Trophoblast cell (in vitro differentiated cells and primary cell): ENCODE measurements at regions not wholly inside any gene's neighbourhood (a gene's known extent, or its start where the extent isn't known, plus 50 kb on each side); places are given as distances from the start of the nearest gene placed in this dataset.

Source experiments
- DNase-seq, 2 donors: peaks; one replicate each; pipeline ENCODE4 v3.0.0-alpha.2; 2016
- H2AFZ ChIP-seq: 2 replicates; pipeline ENCODE4 v1.6.1; 2013; ENCODE audit warnings: low read length, moderate library complexity, mild to moderate bottlenecking; ENCODE audit not compliant: insufficient read depth, poor library complexity
- H2AK5ac ChIP-seq: 2 replicates; pipeline ENCODE4 v1.6.1; 2013; ENCODE audit warnings: mild to moderate bottlenecking, low read length
- H2BK120ac ChIP-seq: 2 replicates; pipeline ENCODE4 v1.6.1; 2013; ENCODE audit warnings: low read length, mild to moderate bottlenecking, moderate library complexity; ENCODE audit not compliant: insufficient read depth, poor library complexity
- H2BK12ac ChIP-seq: 2 replicates; pipeline ENCODE4 v1.6.1; 2013; ENCODE audit warnings: mild to moderate bottlenecking, low read length, moderate library complexity
- H2BK5ac ChIP-seq: 2 replicates; pipeline ENCODE4 v1.6.1; 2013; ENCODE audit warnings: low read length, low read depth, moderate library complexity, mild to moderate bottlenecking; ENCODE audit not compliant: poor library complexity
- H3K14ac ChIP-seq: 2 replicates; pipeline ENCODE4 v1.6.1; 2013; ENCODE audit warnings: mild to moderate bottlenecking, low read length
- H3K18ac ChIP-seq: 2 replicates; pipeline ENCODE4 v1.6.1; 2013; ENCODE audit warnings: mild to moderate bottlenecking, low read length
- H3K23ac ChIP-seq: 2 replicates; pipeline ENCODE4 v1.6.1; 2013; ENCODE audit warnings: low read length
- H3K27ac ChIP-seq: 2 replicates; pipeline ENCODE4 v1.5.1; 2013; ENCODE audit warnings: low read depth, mild to moderate bottlenecking, inconsistent platforms, low read length, moderate library complexity
- H3K27me3 ChIP-seq: 2 replicates; pipeline ENCODE4 v1.6.1; 2013; ENCODE audit warnings: inconsistent platforms, mild to moderate bottlenecking, low read length, moderate library complexity; ENCODE audit not compliant: insufficient read depth
- H3K36me3 ChIP-seq, 2 experiments: 1 replicate in 1 of 2; 2 replicates in 1 of 2; pipeline ENCODE4 v1.6.1; 2013; ENCODE audit warnings: low read length in 2 of 2, mild to moderate bottlenecking in 2 of 2, moderate library complexity in 1 of 2; ENCODE audit not compliant: insufficient read depth in 2 of 2, control insufficient read depth in 1 of 2
- H3K4ac ChIP-seq: 2 replicates; pipeline ENCODE4 v1.6.1; 2013; ENCODE audit warnings: low read depth, mild to moderate bottlenecking, low read length, moderate library complexity
- H3K4me1 ChIP-seq, 2 experiments: 1 replicate in 1 of 2; 2 replicates in 1 of 2; pipeline ENCODE4 v1.6.1; 2013; ENCODE audit warnings: low read length in 2 of 2, mild to moderate bottlenecking in 2 of 2, moderate library complexity in 1 of 2; ENCODE audit not compliant: insufficient read depth in 2 of 2, control insufficient read depth in 1 of 2
- H3K4me2 ChIP-seq: 2 replicates; pipeline ENCODE4 v1.6.1; 2013; ENCODE audit warnings: inconsistent platforms, mild to moderate bottlenecking, low read length, moderate library complexity
- H3K4me3 ChIP-seq: 2 replicates; pipeline ENCODE4 v1.5.1; 2013; ENCODE audit warnings: mild to moderate bottlenecking, low read depth, low read length, inconsistent platforms
- H3K79me1 ChIP-seq: one replicate; pipeline ENCODE4 v1.6.1; 2013; ENCODE audit warnings: low read length
- H3K79me2 ChIP-seq: 2 replicates; pipeline ENCODE4 v1.6.1; 2013; ENCODE audit warnings: low read length, mild to moderate bottlenecking; ENCODE audit not compliant: control insufficient read depth, insufficient read depth, poor library complexity
- H3K9ac ChIP-seq: 2 replicates; pipeline ENCODE4 v1.6.1; 2013; ENCODE audit warnings: mild to moderate bottlenecking, low read length
- H3K9me3 ChIP-seq: 2 replicates; pipeline ENCODE4 v1.6.1; 2013; ENCODE audit warnings: low read depth, mild to moderate bottlenecking, control low read depth, inconsistent platforms, low read length; ENCODE audit not compliant: insufficient read depth
- H4K12ac ChIP-seq: 2 replicates; pipeline ENCODE4 v1.6.1; 2013; ENCODE audit warnings: low read depth, mild to moderate bottlenecking, low read length, moderate library complexity
- H4K8ac ChIP-seq: 2 replicates; pipeline ENCODE4 v1.6.1; 2013; ENCODE audit warnings: low read depth, mild to moderate bottlenecking, low read length, moderate library complexity
- H4K91ac ChIP-seq: one replicate; pipeline ENCODE4 v1.6.1; 2013; ENCODE audit warnings: low read depth, mild to moderate bottlenecking, low read length, moderate library complexity
- WGBS: extraction: QIAGEN DNeasy Blood & Tissue Kit; methylation state at CpG from one replicate; pipeline ENCODE4 v1.1.7; 2013; ENCODE audit warnings: missing lambda C conversion rate; ENCODE audit not compliant: insufficient read length, insufficient coverage; ENCODE audit errors: extremely low coverage; 5-methylcytosine and 5-hydroxymethylcytosine counted together

DNA sequence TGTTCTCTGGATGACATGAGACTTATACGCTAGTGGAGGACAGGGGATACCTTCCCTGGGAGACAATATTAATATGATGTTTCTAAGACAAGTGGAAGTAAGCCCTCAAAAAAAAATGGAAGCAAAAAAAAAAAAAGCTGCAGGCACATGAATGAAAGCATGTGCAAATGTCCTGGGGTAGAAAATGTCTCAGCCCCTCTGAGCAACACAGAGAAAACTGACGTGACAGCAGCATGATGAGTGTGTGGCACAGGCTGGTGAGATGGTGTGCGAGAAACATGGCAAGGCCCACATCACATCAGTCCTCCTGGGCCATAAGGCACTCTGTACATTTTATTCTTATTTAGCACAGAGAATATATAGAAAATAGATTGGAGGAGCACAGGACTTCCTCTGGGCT is 254.7 kb upstream of the PFKP start:
- Histone ChIP-seq H3K23ac (no peak overlapping the region), H3K9me3 (no peaks in the 10 kb centered on the region), H3K36me3 (no peaks in the 10 kb centered on the region), H3K14ac (no peak overlapping the region), H4K91ac (no peak overlapping the region), H3K27ac (no peak overlapping the region), H3K9ac (no peak overlapping the region), H3K27me3 (no peaks in the 10 kb centered on the region), H4K12ac (no peak overlapping the region), H2BK120ac (no peak overlapping the region), H3K18ac (no peak overlapping the region), H2AK5ac (no peak overlapping the region), H3K4ac (no peak overlapping the region), H4K8ac (no peak overlapping the region), H2AFZ (no peak overlapping the region), H3K4me1 (no peaks in the 10 kb centered on the region), H3K79me2 (no peaks in the 10 kb centered on the region), H2BK5ac (no peak overlapping the region), H3K79me1 (no peaks in the 10 kb centered on the region), H2BK12ac (no peak overlapping the region), H3K4me3 (no peak overlapping the region), H3K4me2 (no peak overlapping the region)
- DNase-seq = no peak
- no CpG with 5 or more reads among the region's 3 CpGs for WGBS

DNA sequence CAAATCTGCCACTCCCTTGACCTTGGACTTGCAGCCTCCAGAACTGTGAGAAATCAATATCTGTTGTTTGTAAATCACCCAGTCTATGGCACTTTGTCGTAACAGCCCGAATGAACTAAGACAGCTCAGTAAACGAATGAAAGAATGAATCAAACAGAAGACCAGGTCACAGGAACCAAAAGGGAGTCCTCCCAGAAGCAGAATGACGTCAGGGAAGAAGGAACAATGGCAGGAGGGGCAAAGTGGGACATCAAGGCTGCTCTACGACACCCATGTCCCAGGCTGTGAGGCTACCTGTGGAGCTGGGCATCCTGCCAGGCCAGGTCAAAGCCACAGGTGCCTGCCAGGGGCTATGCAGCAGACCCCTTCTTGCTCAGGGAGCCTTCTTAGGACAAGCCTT is 267.2 kb upstream of the PFKP start:
- Histone ChIP-seq H3K9me3 (no peaks in the 10 kb centered on the region), H3K9ac (no peak overlapping the region), H3K4me2 (no peak overlapping the region), H3K27ac (no peak overlapping the region), H2BK12ac (no peak overlapping the region), H3K4me1 (no peaks in the 10 kb centered on the region), H3K4ac (no peak overlapping the region), H2BK120ac (no peak overlapping the region), H4K12ac (no peak overlapping the region), H3K79me2 (no peaks in the 10 kb centered on the region), H4K91ac (no peak overlapping the region), H3K14ac (no peak overlapping the region), H3K23ac (no peak overlapping the region), H3K79me1 (no peaks in the 10 kb centered on the region), H3K4me3 (peak overlapping the region; percentile 40), H2AFZ (no peak overlapping the region), H2AK5ac (no peak overlapping the region), H2BK5ac (no peak overlapping the region), H4K8ac (no peak overlapping the region), H3K18ac (no peak overlapping the region), H3K36me3 (no peaks in the 10 kb centered on the region), H3K27me3 (no peaks in the 10 kb centered on the region)
- no CpG with 5 or more reads among the region's 5 CpGs for WGBS
- DNase-seq = no peak

DNA sequence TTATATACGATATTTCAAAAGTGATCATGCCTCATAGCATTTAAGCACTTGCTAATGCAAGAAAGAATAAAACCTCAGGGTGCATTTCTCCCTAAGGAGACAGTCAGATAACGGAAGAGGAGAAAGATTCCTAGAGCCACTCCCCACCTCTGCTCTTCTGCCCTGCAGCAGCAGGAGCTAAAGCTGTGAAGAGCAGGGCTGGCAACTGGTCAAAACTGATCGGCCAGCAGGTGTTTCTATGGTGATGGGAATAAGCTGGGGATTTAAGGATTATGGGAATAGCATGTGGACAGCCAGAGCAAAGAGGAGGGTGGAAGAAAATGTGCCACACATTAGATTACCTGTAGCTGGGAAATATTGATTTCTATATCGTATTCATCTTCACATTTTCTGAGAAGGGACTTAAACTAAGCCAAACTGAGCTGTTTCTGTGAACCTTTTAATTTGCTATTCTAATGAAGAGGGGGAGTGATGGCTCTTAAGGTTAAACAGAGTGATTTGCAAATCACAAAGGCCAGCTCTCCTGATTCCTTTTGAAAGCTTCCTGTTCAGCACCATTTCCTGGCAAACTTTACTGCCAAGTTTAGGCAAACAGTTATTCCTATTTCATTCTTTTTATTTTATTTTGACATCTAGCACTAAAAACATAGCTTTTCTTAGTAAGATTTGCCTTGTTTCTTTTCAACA is 268.9 kb upstream of the PFKP start:
- no peak overlapping the region for H3K27ac ChIP-seq
- H3K18ac ChIP-seq = no peak overlapping the region
- H3K4me1 ChIP-seq = no peaks in the 10 kb centered on the region
- no peaks in the 10 kb centered on the region for H3K36me3 ChIP-seq
- no peak overlapping the region for H3K4me2 ChIP-seq
- peak overlapping the region; percentile 14 for H3K9ac ChIP-seq
- no peaks in the 10 kb centered on the region for H3K79me2 ChIP-seq
- no peak overlapping the region for H3K4ac ChIP-seq
- no peak overlapping the region for H2AFZ ChIP-seq
- no peak overlapping the region for H3K14ac ChIP-seq
- no peak overlapping the region for H2AK5ac ChIP-seq
- H2BK5ac ChIP-seq = no peak overlapping the region
- no peak overlapping the region for H3K4me3 ChIP-seq
- H4K12ac ChIP-seq = no peak overlapping the region
- H2BK120ac ChIP-seq = no peak overlapping the region
- H3K23ac ChIP-seq = no peak overlapping the region
- H4K8ac ChIP-seq = no peak overlapping the region
- H4K91ac ChIP-seq = no peak overlapping the region
- H3K27me3 ChIP-seq = no peaks in the 10 kb centered on the region
- WGBS = no CpG with 5 or more reads among the region's 4 CpGs
- no peaks in the 10 kb centered on the region for H3K9me3 ChIP-seq
- no peak for DNase-seq
- no peak overlapping the region for H2BK12ac ChIP-seq
- H3K79me1 ChIP-seq = no peaks in the 10 kb centered on the region

DNA sequence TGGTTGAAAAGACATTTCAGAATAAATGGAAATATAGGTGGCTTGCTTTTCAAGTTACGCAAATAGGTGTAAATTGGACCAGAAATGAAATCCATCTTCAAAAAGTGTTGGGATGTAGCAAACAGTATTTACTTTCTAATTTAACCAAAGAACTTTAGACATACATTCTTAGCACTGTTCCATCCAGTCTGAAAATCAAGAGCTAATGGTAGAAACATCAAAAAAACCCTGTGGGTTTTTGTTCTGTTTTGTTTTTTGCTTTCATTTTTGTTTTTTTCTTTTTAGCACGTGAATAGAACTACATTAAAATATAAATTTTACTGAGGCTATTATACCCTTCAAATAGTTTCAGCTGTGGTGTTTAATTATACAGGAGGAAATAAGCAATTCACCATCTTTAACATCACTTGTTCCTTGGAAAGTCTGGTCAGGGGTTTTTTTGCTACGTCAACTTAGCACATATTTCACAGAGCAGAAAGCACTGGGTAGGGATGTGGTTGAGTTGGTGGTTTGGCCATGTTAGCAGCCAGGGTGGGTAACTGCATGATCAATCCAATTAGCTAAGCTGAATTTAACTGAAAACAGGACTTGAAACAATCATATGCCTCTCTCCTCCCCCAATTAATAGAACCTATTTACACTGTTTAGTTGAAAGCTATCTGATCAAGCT is 275.4 kb upstream of the PFKP start:
- Histone ChIP-seq H2BK120ac (no peak overlapping the region), H3K4ac (no peak overlapping the region), H3K4me2 (no peak overlapping the region), H3K9ac (no peak overlapping the region), H2BK5ac (no peak overlapping the region), H3K79me1 (no peaks in the 10 kb centered on the region), H3K4me3 (no peak overlapping the region), H4K91ac (no peak overlapping the region), H3K9me3 (no peaks in the 10 kb centered on the region), H3K79me2 (no peaks in the 10 kb centered on the region), H3K36me3 (no peaks in the 10 kb centered on the region), H4K8ac (no peak overlapping the region), H2BK12ac (no peak overlapping the region), H3K4me1 (no peaks in the 10 kb centered on the region), H2AFZ (no peak overlapping the region), H3K18ac (no peak overlapping the region), H3K14ac (no peak overlapping the region), H2AK5ac (no peak overlapping the region), H3K27ac (no peak overlapping the region), H4K12ac (no peak overlapping the region), H3K23ac (no peak overlapping the region), H3K27me3 (no peaks in the 10 kb centered on the region)
- DNase-seq = no peak
- no CpG with 5 or more reads among the region's 3 CpGs for WGBS
